CD4-positive, alpha-beta T cell (primary cell): ENCODE measurements at regions not wholly inside any gene's neighbourhood (a gene's known extent, or its start where the extent isn't known, plus 50 kb on each side); places are given as distances from the start of the nearest gene placed in this dataset.

ENCODE experiments used
- ATAC-seq: fragments of 200-7000 bp; cut with Tn5 transposase; one replicate; pipeline ENCODE4 v1.10.0; 2022; ENCODE audit warnings: mild to moderate bottlenecking; ENCODE audit not compliant: poor library complexity
- CTCF ChIA-PET: fragments of 350-600 bp; sonication (Branson Sonifier 250); formaldehyde crosslinking; loops from one replicate; lab custom pipeline; 2021; ENCODE audit warnings: antibody characterized with exemption, inconsistent platforms; lab: Charles Lee
- POLR2A ChIA-PET: fragments of 350-600 bp; sonication (Branson Sonifier 250); formaldehyde crosslinking; loops from one replicate; lab custom pipeline; 2021; ENCODE audit warnings: antibody characterized with exemption, inconsistent platforms; lab: Charles Lee
- DNase-seq, 14 experiments: peaks; one replicate each; pipeline ENCODE4 v3.0.0-alpha.2; 2013 to 2020; ENCODE audit warnings: mixed read lengths in 2 of 14
- H3K27ac ChIP-seq, 2 donors: one replicate each; pipeline versions ENCODE4 v1.5.1 to v1.7.0; 2013; ENCODE audit warnings: low read length in 2 of 2, low read depth in 1 of 2, mild to moderate bottlenecking in 1 of 2
- H3K27me3 ChIP-seq, 2 experiments: 1 replicate in 1 of 2; 2 replicates in 1 of 2; pipeline versions ENCODE4 v1.6.1 to v1.7.0; 2013; ENCODE audit warnings: low read length in 2 of 2, control low read depth in 1 of 2, mild to moderate bottlenecking in 1 of 2, moderate library complexity in 1 of 2; ENCODE audit not compliant: insufficient read depth in 2 of 2, control insufficient read depth in 1 of 2
- H3K36me3 ChIP-seq: one replicate; pipeline ENCODE4 v1.6.1; 2013; ENCODE audit warnings: low read length, control low read depth; ENCODE audit not compliant: insufficient read depth
- H3K4me1 ChIP-seq: one replicate; pipeline ENCODE4 v1.6.1; 2013; ENCODE audit warnings: low read length, control low read depth; ENCODE audit not compliant: insufficient read depth
- H3K4me3 ChIP-seq: one replicate; pipeline ENCODE4 v1.5.1; 2013; ENCODE audit warnings: mild to moderate bottlenecking, low read length, moderate library complexity
- H3K9me3 ChIP-seq, 2 experiments: 1 replicate in 1 of 2; 2 replicates in 1 of 2; pipeline versions ENCODE4 v1.6.1 to v1.7.0; 2013; ENCODE audit warnings: low read length in 2 of 2, mild to moderate bottlenecking in 2 of 2, control low read depth in 1 of 2, moderate library complexity in 1 of 2; ENCODE audit not compliant: control insufficient read depth in 1 of 2, insufficient read depth in 1 of 2
- H3K27ac Mint-ChIP-seq: one replicate; pipeline ENCODE4 v1.8.0; 2020; ENCODE audit warnings: mixed read lengths
- H3K27me3 Mint-ChIP-seq: one replicate; pipeline ENCODE4 v1.8.0; 2021; ENCODE audit warnings: mixed read lengths
- H3K36me3 Mint-ChIP-seq: one replicate; pipeline ENCODE4 v1.8.0; 2021; ENCODE audit warnings: low read depth, mixed read lengths
- H3K4me1 Mint-ChIP-seq: one replicate; pipeline ENCODE4 v1.8.0; 2021; ENCODE audit warnings: low read depth, mixed read lengths
- H3K4me3 Mint-ChIP-seq: one replicate; pipeline ENCODE4 v1.8.0; 2020; ENCODE audit warnings: mild to moderate bottlenecking, mixed read lengths
- H3K9me3 Mint-ChIP-seq: one replicate; pipeline ENCODE4 v1.8.0; 2020; ENCODE audit warnings: mixed read lengths
- CTCF ChIP-seq: fragments of 200-600 bp; IDR thresholded peaks from one replicate; pipeline ENCODE4 v1.8.0; 2022; ENCODE audit warnings: antibody characterized with exemption, mild to moderate bottlenecking
- intact Hi-C, 2 experiments: fragments of 100-400 bp; cut with DNase I in 1 of 2; cut with micrococcal nuclease in 1 of 2; formaldehyde crosslinking; loops; one replicate each; pipeline versions ENCODE4 v1.15.1 to v1.9.0; 2023 to 2025; cut with DNase I, micrococcal nuclease

- ChIA-PET CTCF (no interaction called here), POLR2A (no interaction called here)
- DNase-seq (no peak), ATAC-seq (no peak)
- Mint-ChIP-seq H3K27ac (no peak overlapping the region), H3K9me3 (peaks cover 3% of the 10 kb centered on the region), H3K4me3 (no peak overlapping the region), H3K27me3 (no peaks in the 10 kb centered on the region), H3K4me1 (no peaks in the 10 kb centered on the region), H3K36me3 (no peaks in the 10 kb centered on the region)
- Histone ChIP-seq H3K36me3 (no peaks in the 10 kb centered on the region), H3K4me3 (no peak overlapping the region), H3K27me3 (no peaks in the 10 kb centered on the region), H3K27ac (no peak overlapping the region), H3K9me3 (no peaks in the 10 kb centered on the region), H3K4me1 (no peaks in the 10 kb centered on the region)
- intact Hi-C loops = no loop called here
- TF ChIP-seq CTCF = no peak
Measured at GRCh38 chr3:64992530-64993285, 304.9 kb upstream of the ADAMTS9 start.

- DNase-seq = no peak
- no peaks in the 10 kb centered on the region for H3K4me1 ChIP-seq
- no peaks in the 10 kb centered on the region for H3K27me3 ChIP-seq
- H3K36me3 ChIP-seq = no peaks in the 10 kb centered on the region
- H3K4me3 Mint-ChIP-seq = no peak overlapping the region
- peaks cover 0 to 4% of the 10 kb centered on the region in 2 experiments for H3K9me3 ChIP-seq
- H3K4me3 ChIP-seq = no peak overlapping the region
- CTCF ChIA-PET = no interaction called here
- no peak overlapping the region for H3K27ac ChIP-seq
- no peak for ATAC-seq
- H3K27ac Mint-ChIP-seq = no peak overlapping the region
- peaks cover 4% of the 10 kb centered on the region for H3K9me3 Mint-ChIP-seq
- H3K4me1 Mint-ChIP-seq = no peaks in the 10 kb centered on the region
- POLR2A ChIA-PET = no interaction called here
- intact Hi-C loops = no loop called here
- no peak for TF ChIP-seq CTCF
- H3K36me3 Mint-ChIP-seq = no peaks in the 10 kb centered on the region
- no peaks in the 10 kb centered on the region for H3K27me3 Mint-ChIP-seq
Measured at GRCh38 chr3:64988188-64988587, 300.4 kb upstream of the ADAMTS9 start.

GRCh38 chr3:64987726-64988125 is 299.9 kb upstream of the ADAMTS9 start:
- Histone ChIP-seq H3K4me1 (no peaks in the 10 kb centered on the region), H3K9me3 (peaks cover 0 to 4% of the 10 kb centered on the region in 2 experiments), H3K27ac (no peak overlapping the region), H3K4me3 (no peak overlapping the region), H3K36me3 (no peaks in the 10 kb centered on the region), H3K27me3 (no peaks in the 10 kb centered on the region)
- ATAC-seq (no peak), DNase-seq (no peak)
- Mint-ChIP-seq H3K4me1 (no peaks in the 10 kb centered on the region), H3K4me3 (no peak overlapping the region), H3K36me3 (no peaks in the 10 kb centered on the region), H3K27ac (no peak overlapping the region), H3K27me3 (no peaks in the 10 kb centered on the region), H3K9me3 (peaks cover 4% of the 10 kb centered on the region)
- no peak for TF ChIP-seq CTCF
- ChIA-PET CTCF (no interaction called here), POLR2A (no interaction called here)
- intact Hi-C loops = no loop called here
